Panc1 (cell line): ENCODE measurements at regions not wholly inside any gene's neighbourhood (a gene's known extent, or its start where the extent isn't known, plus 50 kb on each side); places are given as distances from the start of the nearest gene placed in this dataset.

ENCODE experiments used
- ATAC-seq: fragments of 200-7000 bp; cut with Tn5 transposase; 2 replicates; pipeline ENCODE4 v1.9.1; 2020; ENCODE audit warnings: mild to moderate bottlenecking, moderate library complexity
- BruUV-seq: library from RNA; stranded (reverse); fragments of 400-500 nt; replicated peaks from 2 replicates; lab custom pipeline; 2021; lab: Mats Ljungman, UMichigan
- CTCF ChIA-PET: fragments of 300-600 bp; sonication (Branson Sonifier 250); formaldehyde crosslinking; loops from one replicate; lab custom pipeline; 2022; ENCODE audit warnings: antibody characterized with exemption; lab: Charles Lee
- POLR2A ChIA-PET: fragments of 300-600 bp; sonication (Branson Sonifier 250); formaldehyde crosslinking; loops from one replicate; lab custom pipeline; 2022; ENCODE audit warnings: antibody characterized with exemption; lab: Charles Lee
- DNase-seq: peaks from one replicate; pipeline ENCODE4 v3.0.0-alpha.2; 2010; ENCODE audit warnings: low read depth, low spot score
- H3K27ac ChIP-seq: 2 replicates; pipeline ENCODE4 v1.5.1; 2011; ENCODE audit warnings: mild to moderate bottlenecking, low read length, inconsistent platforms
- H3K27me3 ChIP-seq: fragments of 200-500 bp; sonication (Bioruptor generic); 2 replicates; pipeline ENCODE4 v1.6.0; 2014; ENCODE audit warnings: low read length, inconsistent platforms; ENCODE audit not compliant: control insufficient read depth, insufficient read depth
- H3K36me3 ChIP-seq: fragments of 200-500 bp; sonication (Bioruptor generic); 2 replicates; pipeline ENCODE4 v1.5.1; 2014; ENCODE audit warnings: inconsistent platforms, mild to moderate bottlenecking, low read length, moderate library complexity; ENCODE audit not compliant: control insufficient read depth, insufficient read depth
- H3K4me1 ChIP-seq: 2 replicates; pipeline ENCODE4 v1.5.1; 2011; ENCODE audit warnings: inconsistent platforms, mild to moderate bottlenecking, low read length, moderate library complexity; ENCODE audit not compliant: control insufficient read depth, insufficient read depth
- H3K4me3 ChIP-seq, 2 experiments: 2 replicates each; pipeline ENCODE4 v1.5.1; 2011 to 2012; ENCODE audit warnings: low read depth in 2 of 2, low read length in 2 of 2, mild to moderate bottlenecking in 2 of 2, inconsistent platforms in 1 of 2, moderate library complexity in 1 of 2
- H3K9me3 ChIP-seq: fragments of 200-500 bp; sonication (Bioruptor generic); 2 replicates; pipeline ENCODE4 v1.5.1; 2014; ENCODE audit warnings: low read depth, mild to moderate bottlenecking, inconsistent platforms, low read length, moderate library complexity; ENCODE audit not compliant: control insufficient read depth, insufficient read depth
- CTCF ChIP-seq: fragments of 450-650 bp; IDR thresholded peaks from 2 replicates; pipeline ENCODE4 v1.5.1; 2017; ENCODE audit warnings: mild to moderate bottlenecking
- POLR2AphosphoS5 ChIP-seq: IDR thresholded peaks from 2 replicates; pipeline ENCODE4 v1.6.1; 2012; ENCODE audit warnings: mild to moderate bottlenecking, low read depth, low read length, moderate library complexity
- REST ChIP-seq, 2 experiments: IDR thresholded peaks; 2 replicates each; pipeline ENCODE4 v1.6.1; 2011 to 2012; ENCODE audit warnings: low read depth in 2 of 2, control low read depth in 1 of 2, low read length in 1 of 2, mild to moderate bottlenecking in 1 of 2, moderate library complexity in 1 of 2; ENCODE audit not compliant: insufficient read depth in 1 of 2
- SIN3A ChIP-seq: IDR thresholded peaks from 2 replicates; pipeline ENCODE4 v1.6.1; 2012; ENCODE audit warnings: low read depth, mild to moderate bottlenecking, low read length, moderate library complexity, borderline replicate concordance; ENCODE audit not compliant: insufficient read depth
- TCF7L2 ChIP-seq: IDR thresholded peaks from 2 replicates; pipeline ENCODE4 v1.6.1; 2011; ENCODE audit warnings: mild to moderate bottlenecking, low read depth, low read length, inconsistent platforms
- in situ Hi-C: cut with HindIII; loops from 2 replicates; pipeline ENCODE4 v1.10.0; 2016; ENCODE audit warnings: low sequenced_read_pairs, low pct_unique_long_range_greater_than_20kb
- intact Hi-C: fragments of 100-400 bp; cut with micrococcal nuclease; formaldehyde crosslinking; loops from one replicate; pipeline ENCODE4 v1.10.0; 2022; ENCODE audit not compliant: unreplicated experiment

- ChIA-PET CTCF (no interaction called here), POLR2A (no interaction called here)
- BruUV-seq: no TSS peak
- no peak overlapping the region for H3K4me3 ChIP-seq
- no peak for DNase-seq
- intact Hi-C loops: no loop called here
- TF ChIP-seq TCF7L2 (no peak), SIN3A (no peak), POLR2AphosphoS5 (no peak), REST (IDR thresholded peaks at IDR 0.05; ENCODE audit: insufficient read depth in 1 of 2, low read depth in 2 of 2, low read length in 1 of 2) (no peak), CTCF (no peak)
- in situ Hi-C loops: no loop called here
- no peak for ATAC-seq
- no peaks in the 10 kb centered on the region for H3K4me1 ChIP-seq
- no peaks in the 10 kb centered on the region for H3K9me3 ChIP-seq
- no peaks in the 10 kb centered on the region for H3K27me3 ChIP-seq
- H3K27ac ChIP-seq: no peak overlapping the region
- no peaks in the 10 kb centered on the region for H3K36me3 ChIP-seq
Measured at GRCh38 chr9:87305151-87305550, 192.5 kb upstream of the DAPK1 start.

- CTCF ChIA-PET: no interaction called here
Measured at GRCh38 chr9:87306006-87306405, 191.7 kb upstream of the DAPK1 start.

More at GRCh38 chr9:87306006-87306405, 191.7 kb upstream of the DAPK1 start:
- POLR2A ChIA-PET: interaction anchor here (0.5 kb wide), 1 partner anchor 945 kb away, joined by 4 read pairs; no protein-coding TSS in a partner anchor
- ATAC-seq (no peak), DNase-seq (no peak)
- TF ChIP-seq TCF7L2: no peak
- TF ChIP-seq CTCF: no peak
- no peak for TF ChIP-seq REST (IDR thresholded peaks at IDR 0.05; ENCODE audit: insufficient read depth in 1 of 2, low read depth in 2 of 2, low read length in 1 of 2)
- no peak for TF ChIP-seq POLR2AphosphoS5
- TF ChIP-seq SIN3A: no peak
- BruUV-seq: no TSS peak
- Histone ChIP-seq H3K9me3 (no peaks in the 10 kb centered on the region), H3K4me1 (no peaks in the 10 kb centered on the region), H3K4me3 (no peak overlapping the region), H3K27ac (no peak overlapping the region), H3K36me3 (no peaks in the 10 kb centered on the region), H3K27me3 (no peaks in the 10 kb centered on the region)
- in situ Hi-C loops: no loop called here
- intact Hi-C loops: no loop called here
